ENCODE measurements at regions not wholly inside any gene's neighbourhood (a gene's known extent, or its start where the extent isn't known, plus 50 kb on each side); places are given as distances from the start of the nearest gene placed in this dataset.

- TF ChIP-seq CTCF (IDR thresholded peaks at IDR 0.05 in 4 of 5, conservative IDR thresholded peaks at IDR 0.05 in 1 of 5), result no peak
- no peak for TF ChIP-seq POLR2A (IDR thresholded peaks at IDR 0.05)
These were observed 100.5 kb downstream of the ZNF664 start for GRCh38 chr12:124073356-124074035.
